ENCODE measurements at regions not wholly inside any gene's neighbourhood (a gene's known extent, or its start where the extent isn't known, plus 50 kb on each side); places are given as distances from the start of the nearest gene placed in this dataset.

DNA sequence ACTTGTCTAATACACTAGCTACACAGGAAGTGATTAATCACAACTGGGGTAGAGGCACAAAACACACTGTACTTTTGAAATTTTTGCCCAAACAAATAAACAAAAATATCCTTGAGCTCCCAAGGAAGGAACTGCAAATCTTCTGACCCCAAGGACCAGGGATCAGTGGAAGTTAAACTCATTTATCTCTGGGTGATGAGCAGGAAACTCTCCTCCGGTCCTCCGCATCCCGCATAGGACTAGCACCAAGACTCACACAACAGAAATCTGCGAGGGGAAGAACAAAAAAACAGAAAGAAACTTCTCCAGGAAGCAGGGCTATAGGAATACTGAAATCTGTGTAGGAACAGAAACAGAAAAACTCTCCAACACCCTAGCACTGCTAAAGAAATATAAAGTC is 650.3 kb downstream of the DCDC2C start:
- DNase-seq (ENCODE audit: low spot score in 2 of 2), result no peak

DNA sequence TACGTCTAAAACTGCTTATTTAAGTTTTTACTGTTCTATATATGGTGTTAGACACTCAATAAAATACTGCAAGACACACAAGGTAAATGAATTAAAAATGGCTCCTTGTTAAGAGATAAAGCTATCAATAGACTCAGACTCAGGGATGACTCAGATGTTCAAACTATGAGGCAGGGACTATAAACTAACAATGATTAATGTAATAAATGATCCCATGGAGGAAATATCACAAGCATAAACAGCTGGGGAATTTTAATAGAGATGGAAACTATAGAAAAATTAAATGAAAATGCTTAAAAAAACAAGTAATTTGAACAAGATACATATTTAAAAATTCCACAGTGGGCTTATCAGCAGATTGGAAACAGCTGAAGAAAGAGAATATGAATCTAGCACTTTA is 650.8 kb downstream of the DCDC2C start:
- no peak for DNase-seq (ENCODE audit: low spot score in 2 of 2)
- WGBS, 2 donors, result 75 to 83% methylated on average over 1 of the region's 1 CpG
- intact Hi-C loops (cut with DNase I; ENCODE audit: low total_unique reads), result no loop called here

More for the DNA sequence above, 650.3 kb downstream of the DCDC2C start:
- H3K4me3 ChIP-seq (ENCODE audit: low read depth, poor library complexity, severe bottlenecking), result no peak overlapping the region
- no peak for TF ChIP-seq POLR2A (IDR thresholded peaks at IDR 0.05)
- TF ChIP-seq, protein P1, sequence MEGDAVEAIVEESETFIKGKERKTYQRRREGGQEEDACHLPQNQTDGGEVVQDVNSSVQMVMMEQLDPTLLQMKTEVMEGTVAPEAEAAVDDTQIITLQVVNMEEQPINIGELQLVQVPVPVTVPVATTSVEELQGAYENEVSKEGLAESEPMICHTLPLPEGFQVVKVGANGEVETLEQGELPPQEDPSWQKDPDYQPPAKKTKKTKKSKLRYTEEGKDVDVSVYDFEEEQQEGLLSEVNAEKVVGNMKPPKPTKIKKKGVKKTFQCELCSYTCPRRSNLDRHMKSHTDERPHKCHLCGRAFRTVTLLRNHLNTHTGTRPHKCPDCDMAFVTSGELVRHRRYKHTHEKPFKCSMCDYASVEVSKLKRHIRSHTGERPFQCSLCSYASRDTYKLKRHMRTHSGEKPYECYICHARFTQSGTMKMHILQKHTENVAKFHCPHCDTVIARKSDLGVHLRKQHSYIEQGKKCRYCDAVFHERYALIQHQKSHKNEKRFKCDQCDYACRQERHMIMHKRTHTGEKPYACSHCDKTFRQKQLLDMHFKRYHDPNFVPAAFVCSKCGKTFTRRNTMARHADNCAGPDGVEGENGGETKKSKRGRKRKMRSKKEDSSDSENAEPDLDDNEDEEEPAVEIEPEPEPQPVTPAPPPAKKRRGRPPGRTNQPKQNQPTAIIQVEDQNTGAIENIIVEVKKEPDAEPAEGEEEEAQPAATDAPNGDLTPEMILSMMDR (IDR thresholded peaks at IDR 0.05), result no peak
- intact Hi-C loops (cut with DNase I; ENCODE audit: low total_unique reads), result no loop called here
- WGBS, 2 donors, result 81 to 87% methylated on average over 4 of the region's 4 CpGs

DNA sequence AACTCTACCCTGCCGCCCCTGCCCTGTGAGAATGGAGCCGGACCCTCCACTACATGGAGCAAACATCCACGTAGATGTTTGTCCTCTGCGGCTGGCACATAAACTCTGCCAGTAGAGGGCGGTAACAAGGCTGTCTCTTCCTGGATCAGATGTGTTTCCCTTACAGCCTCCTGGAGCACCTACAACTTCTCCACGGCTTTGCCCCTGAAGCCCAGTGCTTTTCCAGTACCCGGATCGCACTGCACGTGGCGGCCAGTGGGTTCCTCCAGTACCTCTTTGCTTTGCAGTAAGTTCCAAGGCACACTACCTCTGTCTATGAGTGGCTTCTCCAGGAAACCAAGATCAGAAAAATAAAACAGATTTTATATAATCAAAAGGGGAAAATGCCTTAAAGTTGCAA is 651.3 kb downstream of the DCDC2C start:
- no peak for DNase-seq (ENCODE audit: low spot score in 2 of 2)
- H3K4me3 ChIP-seq (ENCODE audit: low read depth, poor library complexity, severe bottlenecking), result no peak overlapping the region
- TF ChIP-seq, protein P1 (IDR thresholded peaks at IDR 0.05), result no peak
- TF ChIP-seq POLR2A (IDR thresholded peaks at IDR 0.05), result no peak
- WGBS, 2 donors, result 80% methylated on average over 10 of the region's 10 CpGs
- intact Hi-C loops (cut with DNase I; ENCODE audit: low total_unique reads), result no loop called here

More for the DNA sequence above, 650.8 kb downstream of the DCDC2C start:
- TF ChIP-seq, protein P1 (IDR thresholded peaks at IDR 0.05), result no peak
- no peak for TF ChIP-seq POLR2A (IDR thresholded peaks at IDR 0.05)
- H3K4me3 ChIP-seq (ENCODE audit: low read depth, poor library complexity, severe bottlenecking), result no peak overlapping the region

DNA sequence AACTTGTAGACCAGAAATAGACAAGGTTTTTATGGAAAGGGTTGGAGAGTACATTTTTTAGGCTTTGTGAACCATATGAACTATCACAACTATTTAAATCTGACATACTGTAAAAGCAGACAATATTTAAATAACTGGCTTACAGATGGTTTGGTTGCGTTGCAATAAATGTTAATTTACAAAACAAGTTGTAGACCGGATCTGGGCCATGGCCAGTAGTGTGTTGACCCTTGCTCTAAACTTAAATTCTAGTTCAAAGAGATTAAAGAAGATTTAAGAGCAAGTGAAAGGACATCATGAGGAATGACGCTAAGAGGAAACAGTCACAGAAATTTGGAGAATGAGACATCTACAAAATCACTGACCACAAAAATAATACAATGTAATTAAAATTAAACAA is 652.7 kb downstream of the DCDC2C start:
- intact Hi-C loops (cut with DNase I; ENCODE audit: low total_unique reads), result no loop called here
- no peak for TF ChIP-seq POLR2A (IDR thresholded peaks at IDR 0.05)
- TF ChIP-seq, protein P1 (IDR thresholded peaks at IDR 0.05), result no peak
- WGBS, 2 donors, result 61 to 62% methylated on average over 3 of the region's 3 CpGs
- no peak for DNase-seq (ENCODE audit: low spot score in 2 of 2)
- H3K4me3 ChIP-seq (ENCODE audit: low read depth, poor library complexity, severe bottlenecking), result no peak overlapping the region

DNA sequence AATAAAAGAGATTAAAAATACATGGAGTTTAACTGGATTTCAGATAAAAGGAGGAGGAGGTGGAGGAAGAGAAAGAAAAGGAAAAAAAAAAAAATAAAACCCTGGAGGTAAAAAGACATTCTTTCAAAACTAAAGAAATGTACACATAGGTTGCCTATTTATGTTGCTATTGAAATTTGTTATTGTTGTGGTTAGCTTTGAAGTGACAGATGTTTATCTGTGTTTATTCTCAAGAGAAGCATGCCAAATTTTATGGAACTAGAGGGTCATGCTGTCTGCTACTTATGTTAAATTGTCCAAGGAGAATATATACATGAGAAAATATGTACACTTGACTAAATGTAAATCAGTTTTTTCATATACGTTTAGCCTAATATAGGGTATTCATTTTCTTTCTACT is 653.2 kb downstream of the DCDC2C start:
- TF ChIP-seq POLR2A (IDR thresholded peaks at IDR 0.05), result no peak
- TF ChIP-seq, protein P1 (IDR thresholded peaks at IDR 0.05), result no peak
- WGBS, 2 donors, result 70 to 75% methylated on average over 1 of the region's 1 CpG
- intact Hi-C loops (cut with DNase I; ENCODE audit: low total_unique reads), result no loop called here

GRCh38 chr2:4357121-4357520 is 653.7 kb downstream of the DCDC2C start:
- no peak overlapping the region for H3K4me3 ChIP-seq (ENCODE audit: low read depth, poor library complexity, severe bottlenecking)
- no peak for DNase-seq (ENCODE audit: low spot score in 2 of 2)
- no peak for TF ChIP-seq POLR2A (IDR thresholded peaks at IDR 0.05)
- TF ChIP-seq, protein P1 (IDR thresholded peaks at IDR 0.05), result no peak
- intact Hi-C loops (cut with DNase I; ENCODE audit: low total_unique reads), result no loop called here
- WGBS, 2 donors, result 57 to 60% methylated on average over 8 of the region's 8 CpGs

More for the DNA sequence above, 653.2 kb downstream of the DCDC2C start:
- DNase-seq (ENCODE audit: low spot score in 2 of 2), result no peak
- no peak overlapping the region for H3K4me3 ChIP-seq (ENCODE audit: low read depth, poor library complexity, severe bottlenecking)

All from lower leg skin (tissue), 4 donors.